ENCODE measurements at regions not wholly inside any gene's neighbourhood (a gene's known extent, or its start where the extent isn't known, plus 50 kb on each side); places are given as distances from the start of the nearest gene placed in this dataset.
"Not testable (repeated sequence)": the region's sequence is repeated elsewhere in the genome, so short reads cannot be mapped to it uniquely, and the experiment has no call there.

DNA sequence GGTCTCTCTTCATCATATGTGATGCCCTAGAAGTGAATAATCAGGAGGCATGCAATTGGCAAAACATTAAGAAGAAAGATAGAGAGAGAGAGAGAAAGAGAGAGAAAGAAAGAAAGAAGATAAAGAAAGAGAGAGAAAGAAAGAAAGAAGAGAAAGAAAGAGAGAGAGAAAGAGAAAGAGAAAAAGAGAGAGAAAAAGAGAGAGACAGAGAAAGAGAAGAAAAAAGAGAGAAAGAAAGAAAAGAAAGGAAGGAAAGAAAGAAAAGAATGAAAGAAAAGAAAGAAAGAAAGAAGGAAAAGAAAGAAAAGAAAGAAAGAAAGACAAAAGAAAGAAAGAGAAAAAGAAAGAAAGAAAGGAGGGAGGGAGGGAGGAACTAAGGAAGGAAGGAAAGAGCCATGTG lies 318.9 kb downstream of the ICE1 start:
- Histone ChIP-seq H3K27ac (ENCODE audit: low read depth, low read length) (no peak overlapping the region), H3K9me3 (ENCODE audit: control insufficient read depth in 2 of 3, low read length in 3 of 3) (peaks cover 0 to 20% (median 0%) of the 10 kb centered on the region in 3 experiments), H3K4me1 (ENCODE audit: control insufficient read depth in 2 of 2, insufficient read depth in 2 of 2, low read length in 2 of 2) (no peaks in the 10 kb centered on the region), H3K36me3 (ENCODE audit: control insufficient read depth in 2 of 3, insufficient read depth in 3 of 3, low read length in 3 of 3) (no peaks in the 10 kb centered on the region), H3K27me3 (ENCODE audit: control insufficient read depth in 2 of 2, insufficient read depth in 2 of 2, low read length in 2 of 2) (no peaks in the 10 kb centered on the region), H3K4me3 (ENCODE audit: low read length) (no peak overlapping the region)
- POLR2A ChIA-PET = no interaction called here
- Mint-ChIP-seq H3K4me3 (no peak overlapping the region), H3K27me3 (peaks cover 0 to 5% (median 0%) of the 10 kb centered on the region in 5 donors), H3K36me3 (peaks cover 0 to 12% (median 0%) of the 10 kb centered on the region in 5 donors), H3K27ac (no peak overlapping the region), H3K4me1 (no peaks in the 10 kb centered on the region), H3K9me3 (peaks cover 8 to 42% (median 18%) of the 10 kb centered on the region in 11 donors)
- CTCF ChIA-PET = no interaction called here
- no peak for DNase-seq
- no peak for ATAC-seq
- intact Hi-C loops (cut with micrococcal nuclease) = no loop called here

DNA sequence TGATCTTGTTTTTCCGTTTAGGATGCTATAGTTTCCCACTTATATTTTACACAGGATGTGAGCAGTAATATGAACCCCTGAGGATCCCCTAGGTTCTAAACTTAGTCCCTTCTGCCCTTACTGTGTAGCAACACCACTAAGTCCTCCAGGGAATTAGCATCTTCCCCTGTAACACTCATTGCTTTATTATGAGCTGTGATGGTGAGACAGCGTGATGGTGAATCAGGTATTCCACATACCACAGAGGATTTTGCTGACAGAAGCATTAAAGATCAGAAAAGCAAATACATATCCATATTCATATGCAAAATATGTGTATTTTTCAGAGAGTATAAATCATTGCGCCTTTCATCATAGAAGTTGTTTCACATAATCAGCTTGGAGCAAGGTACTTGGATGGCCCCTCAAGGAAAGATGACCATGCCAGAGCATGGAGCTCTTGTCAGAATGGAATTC lies 317.0 kb downstream of the ICE1 start:
- ChIA-PET CTCF (interaction anchor here (0.6 kb wide), 1 partner anchor 40 kb away, joined by 4 read pairs; no protein-coding TSS in a partner anchor), POLR2A (no interaction called here)
- Histone ChIP-seq H3K4me1 (ENCODE audit: control insufficient read depth in 2 of 2, insufficient read depth in 2 of 2, low read length in 2 of 2) (no peaks in the 10 kb centered on the region), H3K9me3 (ENCODE audit: control insufficient read depth in 2 of 3, low read length in 3 of 3) (peaks cover 0 to 15% (median 0%) of the 10 kb centered on the region in 3 experiments), H3K27ac (ENCODE audit: low read depth, low read length) (no peak overlapping the region), H3K4me3 (ENCODE audit: low read length) (no peak overlapping the region), H3K36me3 (ENCODE audit: control insufficient read depth in 2 of 3, insufficient read depth in 3 of 3, low read length in 3 of 3) (no peaks in the 10 kb centered on the region), H3K27me3 (ENCODE audit: control insufficient read depth in 2 of 2, insufficient read depth in 2 of 2, low read length in 2 of 2) (no peaks in the 10 kb centered on the region)
- Mint-ChIP-seq H3K4me1 (peaks cover 0 to 7% (median 0%) of the 10 kb centered on the region in 7 donors), H3K27me3 (peaks cover 0 to 18% (median 3%) of the 10 kb centered on the region in 5 donors), H3K9me3 (peaks cover under 1 to 25% (median 10%) of the 10 kb centered on the region in 11 donors), H3K27ac (no peak overlapping the region), H3K36me3 (peaks cover 0 to under 1% (median 0%) of the 10 kb centered on the region in 5 donors), H3K4me3 (no peak overlapping the region)
- DNase-seq (no peak), ATAC-seq (no peak)
- intact Hi-C loops (cut with micrococcal nuclease) = no loop called here

DNA sequence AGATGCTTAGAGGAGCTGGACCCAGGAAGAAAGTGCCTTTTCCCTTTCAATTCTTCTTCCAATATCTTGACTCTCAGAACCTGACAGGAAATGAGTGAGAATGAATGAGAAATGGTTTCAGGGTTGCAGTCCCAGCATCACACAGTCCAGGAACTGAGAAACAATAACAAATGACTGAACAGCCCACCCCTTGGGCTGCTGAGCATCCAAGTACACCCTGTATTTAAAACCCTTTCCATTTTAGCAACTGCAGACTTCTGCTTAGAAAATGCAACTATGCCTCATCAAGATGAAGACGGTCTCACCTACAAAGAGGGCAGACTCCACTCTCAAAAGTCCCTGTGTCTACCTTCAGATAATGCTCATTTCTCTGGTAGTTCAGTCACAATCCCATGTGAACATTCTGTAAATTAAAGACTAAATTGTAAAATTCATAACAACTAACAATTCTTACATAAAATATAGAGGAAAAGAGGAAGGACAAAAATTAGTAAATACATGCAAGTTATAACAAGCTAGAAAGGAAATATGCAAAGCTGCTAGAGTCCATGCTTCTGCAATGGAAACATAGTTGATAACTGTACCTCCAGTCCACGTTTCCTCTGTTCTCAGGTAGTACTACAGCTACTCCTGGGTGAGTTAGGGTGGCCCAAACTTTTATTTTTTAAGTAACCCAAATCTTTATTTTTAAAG lies 316.5 kb downstream of the ICE1 start:
- Histone ChIP-seq H3K4me1 (ENCODE audit: control insufficient read depth in 2 of 2, insufficient read depth in 2 of 2, low read length in 2 of 2) (no peaks in the 10 kb centered on the region), H3K36me3 (ENCODE audit: control insufficient read depth in 2 of 3, insufficient read depth in 3 of 3, low read length in 3 of 3) (no peaks in the 10 kb centered on the region), H3K27ac (ENCODE audit: low read depth, low read length) (no peak overlapping the region), H3K4me3 (ENCODE audit: low read length) (no peak overlapping the region), H3K9me3 (ENCODE audit: control insufficient read depth in 2 of 3, low read length in 3 of 3) (peaks cover 0 to 12% (median 0%) of the 10 kb centered on the region in 3 experiments), H3K27me3 (ENCODE audit: control insufficient read depth in 2 of 2, insufficient read depth in 2 of 2, low read length in 2 of 2) (no peaks in the 10 kb centered on the region)
- no peaks in the 10 kb centered on the region for H3K36me3 Mint-ChIP-seq
- POLR2A ChIA-PET = no interaction called here
- ATAC-seq (no peak), DNase-seq (no peak)
- H3K27me3 Mint-ChIP-seq = peaks cover 0 to 18% (median 3%) of the 10 kb centered on the region in 5 donors
- intact Hi-C loops (cut with micrococcal nuclease) = no loop called here
- H3K4me1 Mint-ChIP-seq = peaks cover 0 to 7% (median 0%) of the 10 kb centered on the region in 7 donors
- H3K9me3 Mint-ChIP-seq = peaks cover 0 to 19% (median 7%) of the 10 kb centered on the region in 11 donors
- H3K27ac Mint-ChIP-seq = no peak overlapping the region
- no peak overlapping the region for H3K4me3 Mint-ChIP-seq
- CTCF ChIA-PET = no interaction called here

DNA sequence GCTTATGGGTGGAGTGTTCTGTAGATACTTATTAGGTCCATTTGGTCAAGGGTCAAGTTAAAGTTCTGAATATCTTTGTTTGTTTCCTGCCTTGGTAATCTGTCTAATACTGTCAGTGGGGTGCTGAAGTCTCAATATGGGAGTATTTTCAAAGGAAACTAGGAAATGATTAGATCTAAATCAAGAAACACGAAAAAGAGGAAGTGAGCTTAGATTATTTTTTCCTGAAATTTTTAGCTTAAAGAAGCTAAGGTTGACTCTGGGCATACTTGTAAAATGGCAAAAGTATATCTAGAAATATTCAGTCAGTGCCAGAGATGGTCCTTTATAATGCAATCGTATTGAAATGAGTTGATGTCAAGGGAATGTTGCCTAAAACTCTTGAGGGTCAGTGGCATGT lies 313.5 kb downstream of the ICE1 start:
- H3K27ac ChIP-seq (ENCODE audit: low read depth, low read length) = no peak overlapping the region
- no peaks in the 10 kb centered on the region for H3K4me1 ChIP-seq (ENCODE audit: control insufficient read depth in 2 of 2, insufficient read depth in 2 of 2, low read length in 2 of 2)
- DNase-seq (no peak), ATAC-seq (no peak)
- Mint-ChIP-seq H3K4me3 (no peak overlapping the region), H3K36me3 (no peaks in the 10 kb centered on the region), H3K27ac (no peak overlapping the region), H3K27me3 (peaks cover 0 to 18% (median 5%) of the 10 kb centered on the region in 5 donors), H3K4me1 (peaks cover 0 to 7% (median 0%) of the 10 kb centered on the region in 7 donors), H3K9me3 (peaks cover 0 to 9% (median 1%) of the 10 kb centered on the region in 11 donors)
- CTCF ChIA-PET = no interaction called here
- POLR2A ChIA-PET = no interaction called here
- H3K27me3 ChIP-seq (ENCODE audit: control insufficient read depth in 2 of 2, insufficient read depth in 2 of 2, low read length in 2 of 2) = no peaks in the 10 kb centered on the region
- intact Hi-C loops (cut with micrococcal nuclease) = no loop called here
- no peak overlapping the region for H3K4me3 ChIP-seq (ENCODE audit: low read length)
- no peaks in the 10 kb centered on the region for H3K36me3 ChIP-seq (ENCODE audit: control insufficient read depth in 2 of 3, insufficient read depth in 3 of 3, low read length in 3 of 3)
- no peaks in the 10 kb centered on the region for H3K9me3 ChIP-seq (ENCODE audit: control insufficient read depth in 2 of 3, low read length in 3 of 3)

DNA sequence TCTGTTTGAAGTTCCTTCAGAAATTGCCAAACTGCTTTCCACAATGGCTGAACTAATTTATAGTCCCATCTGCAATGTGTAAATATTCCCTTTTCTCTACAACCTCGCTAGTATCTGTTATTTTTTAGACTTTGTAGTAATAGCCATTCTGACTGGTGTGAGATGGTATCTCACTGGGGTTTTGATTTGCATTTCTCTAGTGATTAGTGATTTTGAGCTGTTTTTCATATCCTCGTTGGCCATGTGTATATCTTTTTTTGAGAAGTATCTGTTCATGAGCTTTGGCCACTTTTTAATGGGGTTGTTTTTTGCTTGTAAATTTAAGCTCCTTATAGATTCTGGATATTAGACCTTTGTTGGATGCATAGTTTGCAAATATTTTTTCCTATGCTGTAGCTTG lies 310.6 kb downstream of the ICE1 start:
- H3K4me1 ChIP-seq (ENCODE audit: control insufficient read depth in 2 of 2, insufficient read depth in 2 of 2, low read length in 2 of 2); intact Hi-C loops (cut with micrococcal nuclease); H3K4me3 Mint-ChIP-seq; POLR2A ChIA-PET; CTCF ChIA-PET; H3K27ac Mint-ChIP-seq; H3K36me3 Mint-ChIP-seq; DNase-seq; H3K27me3 ChIP-seq (ENCODE audit: control insufficient read depth in 2 of 2, insufficient read depth in 2 of 2, low read length in 2 of 2); H3K9me3 ChIP-seq (ENCODE audit: control insufficient read depth in 2 of 3, low read length in 3 of 3); H3K27ac ChIP-seq (ENCODE audit: low read depth, low read length); H3K9me3 Mint-ChIP-seq; H3K36me3 ChIP-seq (ENCODE audit: control insufficient read depth in 2 of 3, insufficient read depth in 3 of 3, low read length in 3 of 3); H3K4me1 Mint-ChIP-seq; ATAC-seq; H3K4me3 ChIP-seq (ENCODE audit: low read length): not testable (repeated sequence)
- peaks cover 0 to 21% (median 5%) of the 10 kb centered on the region in 5 donors for H3K27me3 Mint-ChIP-seq

DNA sequence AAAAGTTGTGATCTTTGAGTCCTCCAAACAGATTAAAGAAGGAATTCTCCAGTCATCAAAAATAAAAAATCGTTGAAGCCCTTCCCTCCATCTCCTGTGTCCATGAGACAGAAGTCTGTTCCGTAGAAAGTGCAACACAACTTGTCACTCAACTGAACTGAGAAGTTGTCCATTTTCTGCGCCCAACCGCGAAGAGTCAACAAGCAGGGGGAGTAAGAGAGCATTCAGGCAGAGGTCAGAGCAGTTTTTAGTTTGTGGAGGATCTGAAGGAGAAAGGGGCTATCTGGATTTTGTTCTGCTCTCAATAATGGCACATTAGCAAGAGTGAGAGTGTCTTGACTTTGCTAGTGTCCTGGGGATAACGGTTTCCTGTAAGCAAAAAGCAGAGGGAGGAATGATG lies 303.9 kb downstream of the ICE1 start:
- no peaks in the 10 kb centered on the region for H3K4me1 ChIP-seq (ENCODE audit: control insufficient read depth in 2 of 2, insufficient read depth in 2 of 2, low read length in 2 of 2)
- ATAC-seq (no peak), DNase-seq (no peak)
- Mint-ChIP-seq H3K9me3 (peaks cover 0 to 3% (median 0%) of the 10 kb centered on the region in 11 donors), H3K27ac (no peak overlapping the region), H3K4me3 (no peak overlapping the region), H3K4me1 (no peaks in the 10 kb centered on the region), H3K36me3 (no peaks in the 10 kb centered on the region), H3K27me3 (peaks cover 0 to 24% (median 9%) of the 10 kb centered on the region in 5 donors)
- H3K36me3 ChIP-seq (ENCODE audit: control insufficient read depth in 2 of 3, insufficient read depth in 3 of 3, low read length in 3 of 3) = no peaks in the 10 kb centered on the region
- no peak overlapping the region for H3K27ac ChIP-seq (ENCODE audit: low read depth, low read length)
- H3K4me3 ChIP-seq (ENCODE audit: low read length) = no peak overlapping the region
- H3K27me3 ChIP-seq (ENCODE audit: control insufficient read depth in 2 of 2, insufficient read depth in 2 of 2, low read length in 2 of 2) = no peaks in the 10 kb centered on the region
- ChIA-PET POLR2A (no interaction called here), CTCF (no interaction called here)
- intact Hi-C loops (cut with micrococcal nuclease) = no loop called here
- H3K9me3 ChIP-seq (ENCODE audit: control insufficient read depth in 2 of 3, low read length in 3 of 3) = no peaks in the 10 kb centered on the region

DNA sequence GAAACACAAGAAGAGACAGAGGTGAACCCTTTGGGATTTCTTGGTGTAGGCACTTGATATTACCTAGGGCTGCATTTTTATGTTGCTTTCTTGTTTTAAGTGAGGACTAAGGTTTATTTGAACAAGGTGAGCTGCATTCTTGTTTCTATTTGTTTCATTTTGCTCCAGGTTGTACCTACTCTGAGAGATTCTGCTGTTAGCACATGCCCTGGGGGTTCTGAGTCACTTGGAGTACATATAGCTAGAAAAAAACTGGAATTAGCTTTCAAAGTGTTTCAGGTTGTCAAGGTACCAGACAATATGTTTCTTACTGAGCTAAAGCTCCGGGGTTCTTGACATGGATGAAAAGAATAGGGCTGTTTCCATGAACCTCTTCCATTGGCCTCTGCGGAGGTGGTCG lies 299.4 kb downstream of the ICE1 start:
- ATAC-seq = no peak
- Mint-ChIP-seq H3K9me3 (peaks cover 0 to 3% (median 0%) of the 10 kb centered on the region in 11 donors), H3K4me3 (no peak overlapping the region), H3K36me3 (no peaks in the 10 kb centered on the region), H3K4me1 (no peaks in the 10 kb centered on the region), H3K27me3 (peaks cover 0 to 20% (median 9%) of the 10 kb centered on the region in 5 donors), H3K27ac (no peak overlapping the region)
- H3K9me3 ChIP-seq (ENCODE audit: control insufficient read depth in 2 of 3, low read length in 3 of 3) = no peaks in the 10 kb centered on the region
- H3K27ac ChIP-seq (ENCODE audit: low read depth, low read length) = no peak overlapping the region
- no peaks in the 10 kb centered on the region for H3K36me3 ChIP-seq (ENCODE audit: control insufficient read depth in 2 of 3, insufficient read depth in 3 of 3, low read length in 3 of 3)
- intact Hi-C loops (cut with micrococcal nuclease) = no loop called here
- no peaks in the 10 kb centered on the region for H3K27me3 ChIP-seq (ENCODE audit: control insufficient read depth in 2 of 2, insufficient read depth in 2 of 2, low read length in 2 of 2)
- H3K4me3 ChIP-seq (ENCODE audit: low read length) = no peak overlapping the region
- no peaks in the 10 kb centered on the region for H3K4me1 ChIP-seq (ENCODE audit: control insufficient read depth in 2 of 2, insufficient read depth in 2 of 2, low read length in 2 of 2)
- POLR2A ChIA-PET = no interaction called here
- DNase-seq = no peak
- CTCF ChIA-PET = no interaction called here

All from naive thymus-derived CD4-positive, alpha-beta T cell (primary cell).